GM21576 (cell line): ENCODE measurements at regions not wholly inside any gene's neighbourhood (a gene's known extent, or its start where the extent isn't known, plus 50 kb on each side); places are given as distances from the start of the nearest gene placed in this dataset.

ENCODE experiments used
- ATAC-seq: cut with Tn5 transposase; IDR thresholded peaks from one replicate; pipeline ENCODE4 v1.9.1; 2021; ENCODE audit warnings: mild to moderate bottlenecking, moderate library complexity; ENCODE audit not compliant: unreplicated experiment

DNA sequence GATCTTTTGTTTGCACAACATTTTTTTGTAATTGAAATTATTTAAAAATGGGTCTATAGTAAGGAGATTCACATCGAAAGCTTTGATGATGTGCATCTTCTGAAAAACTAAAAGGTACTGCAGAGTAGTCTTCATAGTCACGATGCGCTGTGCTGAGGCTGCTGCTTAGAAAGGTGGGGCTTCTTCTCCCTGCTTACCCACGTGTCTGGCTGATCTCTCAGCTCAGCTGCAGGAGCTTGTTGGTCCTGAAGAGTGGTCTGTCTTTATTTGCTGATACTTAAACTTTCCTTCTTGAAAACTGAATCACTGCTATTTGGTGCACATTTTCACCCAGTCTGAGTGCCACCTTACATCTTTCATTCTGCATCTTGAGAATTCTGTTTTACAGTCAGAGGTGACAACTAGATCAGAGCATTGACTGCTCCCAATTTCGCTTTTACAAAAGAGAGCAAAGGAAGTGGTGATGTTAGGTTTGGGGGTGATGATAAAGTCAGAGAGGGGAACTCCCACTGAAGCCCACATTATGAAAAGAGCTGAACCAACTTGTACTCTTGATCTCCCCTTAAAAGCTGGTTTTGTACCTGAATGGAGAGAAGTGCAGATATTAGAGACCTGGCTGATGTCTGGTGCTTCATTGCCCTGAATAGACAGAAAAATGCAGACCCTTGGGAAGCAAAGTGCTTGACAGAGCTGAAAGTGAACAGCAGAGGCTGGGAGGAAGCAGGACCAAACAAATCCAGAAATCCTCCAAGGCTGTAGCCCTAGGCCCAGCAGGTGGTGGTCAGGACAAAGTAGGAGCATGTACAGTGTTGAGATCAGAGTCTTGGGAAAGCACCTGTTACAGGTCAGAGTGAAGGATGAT lies 984.5 kb downstream of the TSN start:
- no peak for ATAC-seq

DNA sequence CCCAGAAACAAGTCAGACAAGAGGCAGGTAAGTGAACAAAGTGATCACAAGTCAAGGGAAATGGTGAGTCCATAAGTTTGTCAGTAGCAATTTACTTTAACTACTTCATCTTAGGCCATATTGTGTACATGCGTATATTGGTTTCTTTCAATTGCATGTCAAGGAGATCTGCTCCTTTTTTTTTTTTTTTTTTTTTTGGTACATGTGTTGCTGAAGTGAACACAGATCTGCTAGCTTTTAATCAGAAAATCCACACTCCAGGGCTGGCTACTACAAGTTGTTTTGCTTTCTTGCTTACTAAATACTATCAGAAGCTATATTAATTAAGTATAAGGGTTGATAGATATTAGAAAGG lies 985.1 kb downstream of the TSN start:
- ATAC-seq: no peak

GRCh38 chr2:122741403-122741802 lies 986.0 kb downstream of the TSN start:
- no peak for ATAC-seq

- ATAC-seq: no peak
Measured at GRCh38 chr2:122743021-122743675, 987.7 kb downstream of the TSN start.

GRCh38 chr2:122745603-122746002 lies 990.2 kb downstream of the TSN start:
- no peak for ATAC-seq

- ATAC-seq: no peak
Measured at GRCh38 chr2:122747670-122748069, 992.2 kb downstream of the TSN start.

DNA sequence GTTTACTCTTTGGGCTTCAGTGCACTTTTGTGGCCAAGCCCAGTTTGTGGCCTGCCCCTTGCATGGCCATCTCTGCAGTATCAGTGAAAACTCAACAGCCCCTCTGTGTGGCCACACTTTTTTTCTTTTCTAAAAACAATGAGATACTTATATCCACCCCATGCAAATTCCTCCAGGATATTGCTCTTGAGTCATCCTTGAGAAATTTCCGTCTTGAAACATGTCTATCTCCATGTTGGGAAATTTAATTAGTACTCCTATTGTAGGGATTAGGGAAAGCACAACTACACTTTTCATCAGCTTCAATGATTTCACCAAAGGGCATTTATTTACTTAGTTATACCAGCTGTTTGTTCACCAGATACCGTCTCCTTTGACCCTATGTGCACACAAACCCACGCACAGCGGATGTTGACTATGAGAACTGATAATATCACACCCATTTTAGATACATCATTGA lies 993.1 kb downstream of the TSN start:
- ATAC-seq: no peak

DNA sequence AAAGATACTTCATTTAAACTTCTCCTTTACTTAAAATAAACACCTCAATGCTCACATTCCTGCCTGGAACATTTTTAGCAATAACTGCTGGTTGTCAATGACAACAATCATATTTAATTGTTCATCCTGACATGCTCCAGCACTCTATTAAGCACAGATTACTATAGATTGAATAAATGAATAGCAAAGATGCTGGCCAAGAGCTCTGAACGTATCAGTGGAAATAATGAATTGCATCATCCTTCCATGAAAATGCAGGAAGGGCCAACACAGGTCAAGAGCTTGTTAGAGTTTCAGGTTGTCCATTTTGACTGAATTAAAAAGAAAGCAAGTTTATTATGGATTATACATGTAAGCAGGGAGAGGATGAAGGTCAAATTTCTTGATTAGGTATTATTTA lies 994.0 kb downstream of the TSN start:
- ATAC-seq: no peak

- ATAC-seq: no peak
Measured at GRCh38 chr2:122750095-122750494, 994.6 kb downstream of the TSN start.

- ATAC-seq: no peak
Measured at GRCh38 chr2:122750808-122751207, 995.4 kb downstream of the TSN start.

GRCh38 chr2:122753336-122753735 lies 997.9 kb downstream of the TSN start:
- no peak for ATAC-seq

- ATAC-seq: no peak
Measured at GRCh38 chr2:122754561-122754960, 999.1 kb downstream of the TSN start.

GRCh38 chr2:122755281-122755780 lies 999.9 kb downstream of the TSN start:
- no peak for ATAC-seq

- ATAC-seq: no peak
Measured at GRCh38 chr2:122758967-122759366, 1003.5 kb downstream of the TSN start.

DNA sequence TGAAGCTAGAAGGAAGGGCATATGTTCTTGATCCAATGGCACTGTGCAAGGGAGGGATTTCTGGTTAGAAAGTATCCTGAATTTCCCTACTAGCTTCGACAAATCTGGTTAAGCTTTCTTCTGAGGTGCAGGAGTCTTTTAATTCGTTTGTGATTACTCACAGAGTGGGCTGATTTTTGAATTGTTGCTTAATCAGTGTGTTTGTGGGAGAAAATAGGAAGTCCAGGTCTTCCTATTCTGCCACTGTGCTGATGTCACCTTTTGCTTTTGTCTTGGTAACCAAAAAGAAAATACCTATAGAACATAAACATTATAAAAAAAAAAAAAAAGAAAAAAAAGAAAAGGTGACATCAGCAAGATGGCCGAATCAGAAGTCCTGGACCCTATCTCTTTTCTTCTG lies 1008.6 kb downstream of the TSN start:
- no peak for ATAC-seq

DNA sequence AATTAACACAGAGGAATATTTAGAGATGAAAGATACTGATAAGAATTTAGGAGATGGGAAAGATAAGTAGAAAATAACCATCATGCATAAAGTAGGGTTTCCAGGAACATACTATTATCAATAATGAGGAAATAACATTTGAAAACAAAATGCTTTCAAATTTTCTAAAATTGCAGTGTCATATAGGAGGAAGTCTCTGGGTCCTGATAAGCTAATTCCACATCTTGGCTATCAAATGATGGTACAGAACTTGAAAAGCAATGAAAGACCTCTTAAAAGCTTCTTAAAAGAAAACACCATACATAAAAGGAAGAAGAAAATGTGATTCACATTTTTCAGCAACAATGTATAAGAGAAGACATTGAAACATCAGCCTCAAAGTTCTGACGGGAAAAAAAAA lies 1024.8 kb downstream of the TSN start:
- ATAC-seq: no peak

DNA sequence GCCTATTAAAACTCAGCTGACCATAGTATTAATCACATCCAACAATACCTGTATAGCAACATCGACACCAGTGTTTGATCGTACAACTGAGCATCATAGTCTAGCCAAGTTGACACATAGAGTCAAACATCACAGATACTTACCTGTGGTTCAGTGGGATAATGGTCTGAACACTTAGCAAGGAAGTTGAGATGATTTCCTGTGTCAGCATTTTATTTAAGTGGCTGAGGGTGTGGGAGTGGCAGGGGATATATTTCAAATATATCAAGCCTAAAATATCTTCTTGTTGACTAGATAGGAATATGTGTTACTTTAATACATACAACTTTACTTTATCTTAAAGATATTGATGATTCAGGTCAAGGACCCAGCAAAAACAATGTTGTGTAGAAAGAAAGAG lies 1038.6 kb downstream of the TSN start:
- no peak for ATAC-seq

- ATAC-seq: no peak
Measured at GRCh38 chr2:122795763-122796162, 1040.3 kb downstream of the TSN start.

- no peak for ATAC-seq
Measured at GRCh38 chr2:122799391-122799790, 1043.9 kb downstream of the TSN start.

DNA sequence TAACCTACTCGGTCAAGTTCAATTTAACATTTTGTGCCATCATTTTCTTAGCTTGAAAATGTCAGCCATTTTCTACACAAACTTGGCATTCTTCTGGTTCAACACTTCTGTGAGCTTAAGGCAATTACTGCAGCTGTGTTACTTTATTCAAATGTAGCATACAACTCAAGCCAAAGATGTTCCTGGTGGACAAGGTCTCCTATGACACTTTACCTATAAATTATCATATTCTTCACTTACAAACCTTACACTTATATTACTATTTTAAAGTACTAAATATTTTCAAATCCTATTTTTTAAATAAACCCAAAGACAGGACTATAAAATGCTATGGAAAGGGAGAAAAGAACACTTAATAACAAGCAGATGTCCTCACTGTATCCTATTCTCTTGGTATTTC lies 1045.3 kb downstream of the TSN start:
- no peak for ATAC-seq

DNA sequence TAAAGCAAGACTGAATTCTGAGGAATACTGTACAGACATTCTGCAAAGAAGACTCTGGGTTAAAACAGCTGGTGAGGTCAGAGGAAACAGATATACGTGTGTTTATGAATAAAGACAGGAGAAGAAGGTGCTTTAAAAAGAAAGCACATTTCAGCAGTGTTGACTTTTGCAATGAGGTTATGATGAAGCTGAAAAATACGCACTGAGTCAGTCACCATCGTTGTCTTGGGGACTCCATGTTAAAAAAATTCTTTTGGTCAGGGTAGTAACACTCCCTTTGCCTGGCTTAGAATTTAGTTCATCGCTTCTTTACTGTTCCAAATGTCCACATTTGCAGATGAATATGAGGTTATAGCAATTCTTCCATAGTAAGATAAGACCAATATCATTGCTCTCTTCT lies 1049.0 kb downstream of the TSN start:
- ATAC-seq: no peak

DNA sequence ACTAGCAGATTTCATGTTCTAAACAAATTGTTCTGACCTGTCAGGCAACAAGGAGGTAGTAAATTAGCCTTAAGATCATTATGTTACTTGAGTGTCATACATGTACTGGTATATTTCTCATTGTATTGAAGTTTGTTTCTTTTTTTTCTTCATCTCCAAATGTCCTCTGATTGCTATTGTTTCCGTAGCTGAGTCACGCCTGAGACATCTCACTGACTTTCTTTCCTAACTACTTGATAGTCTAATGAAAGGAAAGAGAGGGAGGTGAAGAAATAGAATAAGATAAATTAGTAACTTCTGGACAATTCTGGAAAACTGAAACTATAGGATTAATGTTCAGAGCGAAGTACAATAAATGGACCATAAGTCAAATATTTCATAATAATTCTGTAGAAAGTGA lies 1049.9 kb downstream of the TSN start:
- ATAC-seq: no peak
